GM19099 (cell line): ENCODE measurements at regions not wholly inside any gene's neighbourhood (a gene's known extent, or its start where the extent isn't known, plus 50 kb on each side); places are given as distances from the start of the nearest gene placed in this dataset.

Source experiments
- POLR2A ChIP-seq: IDR thresholded peaks from 3 replicates; pipeline ENCODE4 v1.6.1; 2011; ENCODE audit warnings: low read depth; ENCODE audit not compliant: insufficient read length; ENCODE audit errors: extremely low read depth

DNA sequence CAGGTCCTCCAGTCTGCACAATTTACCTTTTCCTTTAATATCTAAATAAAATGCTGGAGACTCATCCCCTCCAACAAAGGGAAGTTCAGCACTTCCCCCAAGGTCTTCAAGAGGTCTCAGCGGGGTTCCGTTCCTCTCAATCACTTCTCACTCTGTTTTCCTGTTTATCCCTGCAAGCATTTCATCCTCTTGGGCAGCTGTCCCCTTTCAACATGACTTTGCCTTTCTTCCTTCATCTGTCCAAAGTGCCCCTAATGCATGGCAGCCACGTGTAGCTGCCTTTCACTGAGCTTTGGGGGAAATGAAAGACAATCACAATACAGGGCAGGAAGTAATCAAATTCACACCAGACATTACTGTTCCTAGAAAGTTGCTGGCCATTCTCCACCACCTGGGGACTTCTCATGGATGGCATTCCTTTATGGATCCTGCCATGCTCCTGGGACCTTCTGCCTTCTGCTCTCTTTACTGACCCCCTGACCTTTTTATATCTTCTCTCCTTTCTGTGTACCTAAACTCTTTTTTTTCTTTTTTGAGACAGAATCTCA lies 79.7 kb upstream of the USP9X start:
- TF ChIP-seq POLR2A = no peak

DNA sequence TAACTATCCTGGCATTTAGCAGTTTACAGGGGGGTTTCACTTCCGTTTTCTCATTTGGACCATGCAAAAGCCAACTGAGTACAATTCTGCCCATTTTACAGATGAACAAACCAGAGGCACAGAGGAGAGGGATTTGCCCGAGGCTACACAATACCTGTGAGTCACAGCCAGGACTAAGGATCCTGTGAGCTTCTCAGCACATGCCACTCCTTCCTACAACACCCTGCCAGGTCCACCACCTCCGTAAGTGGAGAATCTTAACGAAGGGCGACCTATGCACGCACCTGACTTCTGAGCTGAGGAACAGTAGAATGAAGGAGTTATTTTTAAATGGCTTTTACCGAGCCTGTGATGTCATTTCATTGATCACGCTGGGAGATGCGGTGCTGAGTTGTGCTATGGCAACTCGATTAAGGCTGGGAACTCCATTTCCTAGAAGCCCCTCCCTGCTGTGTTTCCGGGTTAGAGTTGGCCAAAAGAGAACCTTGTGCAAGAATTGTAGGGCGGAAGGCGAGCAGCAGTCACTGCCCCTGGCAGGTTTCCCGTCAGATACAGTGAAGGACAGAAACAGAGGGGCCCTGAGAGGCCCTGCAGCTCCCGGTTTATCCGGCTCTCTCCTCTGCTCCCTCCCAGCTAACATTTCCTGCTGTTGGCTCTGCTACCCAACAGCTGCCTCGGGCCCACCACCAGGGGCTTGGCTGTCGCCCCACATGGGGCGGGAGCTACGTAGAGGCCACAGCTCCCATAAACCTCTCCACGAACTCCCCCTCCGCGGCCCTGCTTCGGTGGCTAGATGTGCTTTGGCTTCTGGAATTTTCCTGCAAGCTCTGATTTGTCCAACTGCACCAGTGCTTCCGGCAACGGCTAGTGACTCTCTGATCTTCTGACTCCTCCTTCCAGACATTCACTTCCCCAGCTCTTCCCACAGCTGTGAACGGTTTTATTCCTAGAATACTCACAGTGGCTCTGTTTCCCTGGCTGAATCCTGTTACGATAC lies 75.1 kb upstream of the USP9X start:
- TF ChIP-seq POLR2A = peak; percentile 35

DNA sequence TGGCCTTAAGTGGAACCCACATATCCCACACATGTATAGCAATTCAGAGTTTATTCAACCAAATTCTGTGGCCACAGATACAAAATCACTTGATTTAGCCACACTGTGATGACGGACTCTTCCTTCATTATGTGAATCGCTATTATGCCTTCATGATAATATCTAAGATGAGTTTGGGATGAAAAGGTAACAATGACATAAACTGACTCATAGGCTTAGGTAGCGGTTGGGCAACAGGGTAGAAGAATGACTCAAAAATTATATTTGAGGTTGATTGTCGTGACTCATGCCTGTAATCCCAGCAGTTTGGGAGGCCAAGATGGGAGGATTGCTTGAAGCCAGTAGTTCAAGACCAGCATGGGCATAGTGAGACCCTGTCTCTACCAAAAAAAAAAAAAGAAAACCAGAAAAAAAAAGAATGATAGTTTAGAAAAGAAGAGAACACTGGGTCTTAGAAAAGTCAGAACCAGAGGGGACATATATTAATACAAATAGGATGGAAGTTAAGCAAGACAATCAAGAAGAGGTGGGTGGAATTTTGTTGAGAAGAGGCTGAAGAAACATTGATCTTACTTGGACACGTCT lies 70.4 kb upstream of the USP9X start:
- no peak for TF ChIP-seq POLR2A

DNA sequence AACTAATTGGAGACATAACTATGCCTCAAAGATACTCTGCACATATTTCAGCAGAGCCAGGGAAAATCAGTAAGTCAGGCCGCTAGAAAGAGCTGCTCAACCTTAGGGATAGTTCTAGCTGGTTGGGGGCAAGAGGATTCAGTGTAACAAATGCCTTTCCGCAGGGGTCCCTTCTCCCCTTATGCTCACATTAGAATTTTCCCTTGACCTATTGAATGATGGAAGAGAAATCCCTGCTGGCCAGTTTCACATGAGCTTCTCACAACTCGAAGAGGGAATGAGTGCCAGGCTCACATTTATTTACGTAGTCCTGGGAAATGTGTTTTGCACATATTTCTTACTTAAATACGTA lies 66.2 kb upstream of the USP9X start:
- TF ChIP-seq POLR2A = no peak

DNA sequence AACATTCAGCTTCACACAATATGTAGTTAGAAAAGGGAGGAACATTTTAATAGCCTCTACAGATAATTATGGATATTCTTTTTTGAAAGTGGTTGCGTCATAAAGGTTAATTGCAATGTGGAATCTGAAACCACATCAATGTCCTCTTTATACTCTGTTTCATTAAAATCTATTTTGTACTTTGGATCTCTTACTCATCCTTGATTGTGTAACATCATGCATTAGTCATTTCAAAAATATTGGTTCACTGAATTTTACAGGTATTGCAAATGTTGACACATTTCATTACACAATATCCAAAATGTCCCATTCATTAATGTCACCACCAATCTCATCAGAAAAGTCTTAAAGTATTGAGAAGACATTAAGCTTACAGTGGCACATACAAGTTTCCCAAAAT lies 62.7 kb upstream of the USP9X start:
- TF ChIP-seq POLR2A = no peak

DNA sequence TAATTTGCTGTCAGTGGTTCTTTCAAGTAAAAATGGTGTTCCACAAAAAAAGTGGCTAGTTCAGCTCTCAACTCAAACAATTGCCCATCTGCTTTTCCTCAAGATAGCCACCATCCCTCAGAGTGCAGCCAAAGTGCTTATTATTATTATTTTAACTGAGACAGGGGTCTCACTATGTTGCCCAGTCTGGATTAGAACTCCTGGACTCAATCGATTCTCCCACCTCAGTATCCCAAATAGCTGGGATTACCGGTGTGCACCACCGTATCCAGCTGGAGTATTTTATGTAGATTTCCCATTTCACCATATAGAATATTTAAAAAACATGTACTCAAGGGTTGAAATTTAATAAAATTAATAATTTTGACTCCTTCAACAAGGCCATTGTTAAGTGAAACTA lies 62.1 kb upstream of the USP9X start:
- TF ChIP-seq POLR2A = no peak

DNA sequence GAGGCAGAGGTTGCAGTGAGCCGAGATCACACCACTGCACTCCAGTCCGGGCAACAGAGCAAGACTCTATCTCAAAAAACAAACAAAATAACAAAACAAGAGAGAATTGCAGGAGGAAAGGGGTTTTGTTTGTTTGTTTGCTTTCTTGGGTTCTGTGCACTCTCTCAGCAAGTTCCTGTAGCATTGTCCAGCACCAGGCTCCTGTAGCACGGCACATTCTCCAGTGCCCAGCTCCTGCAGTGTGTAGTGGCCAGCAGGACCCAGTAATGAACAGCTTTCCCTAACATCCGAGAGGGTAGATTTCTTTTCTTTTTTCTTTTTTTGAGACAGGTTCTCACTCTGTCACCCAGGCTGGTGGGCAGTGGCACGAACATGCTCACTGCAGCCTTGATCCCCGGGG lies 60.5 kb upstream of the USP9X start:
- no peak for TF ChIP-seq POLR2A

DNA sequence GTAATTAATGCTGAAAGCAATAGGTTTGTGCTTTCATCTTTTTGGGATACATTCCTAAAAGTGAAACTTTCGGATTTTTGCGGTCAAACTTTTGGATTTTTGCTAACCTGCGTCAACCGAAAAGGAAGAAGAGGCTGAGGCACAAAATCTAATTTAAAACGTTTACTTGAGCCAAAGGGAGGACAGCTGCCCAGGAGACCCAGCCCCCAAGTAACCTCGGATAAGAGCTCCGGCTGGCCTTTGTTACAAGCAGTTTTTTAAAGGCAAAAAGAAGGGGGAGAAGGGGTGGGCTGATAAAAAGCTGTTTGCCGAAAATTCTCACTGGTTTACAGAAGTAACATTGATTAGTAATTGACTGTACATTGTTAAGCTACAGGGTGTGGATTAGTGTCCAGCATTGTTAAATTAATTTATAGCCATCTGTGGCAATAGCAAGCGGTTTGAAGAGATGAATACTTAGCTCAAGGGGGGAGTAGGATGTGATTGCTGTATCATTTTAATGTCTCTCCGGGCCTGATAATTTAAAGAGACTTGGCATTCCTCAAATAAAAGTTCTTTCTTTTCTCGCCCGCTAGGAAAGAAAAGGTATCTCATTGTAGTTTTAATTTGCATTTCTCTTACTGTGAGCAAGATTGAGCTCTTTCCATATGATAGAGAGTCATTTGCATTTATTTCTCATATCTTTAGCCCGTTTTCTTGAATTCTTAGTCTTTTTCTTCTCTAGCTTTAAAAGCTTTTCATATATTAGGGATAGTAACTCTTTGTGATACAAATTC lies 59.1 kb upstream of the USP9X start:
- TF ChIP-seq POLR2A = no peak

DNA sequence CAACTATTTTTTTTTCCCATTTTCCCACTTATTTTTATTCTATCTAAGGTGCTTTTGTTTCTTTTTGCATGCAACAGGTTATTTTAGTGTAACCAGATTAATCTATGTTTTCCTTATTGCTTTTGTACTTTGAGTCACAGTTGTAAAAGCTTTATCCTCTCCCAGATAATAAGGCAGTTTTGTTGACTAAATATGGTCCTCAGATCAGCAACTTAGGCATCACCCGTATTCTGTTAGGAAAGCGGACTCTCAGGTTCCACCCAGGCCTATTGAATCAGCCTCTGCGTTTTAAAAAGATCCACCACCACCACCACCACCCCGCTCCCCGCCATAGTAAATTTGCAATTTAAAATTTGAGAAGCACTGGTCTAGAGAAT lies 58.6 kb upstream of the USP9X start:
- TF ChIP-seq POLR2A = no peak

DNA sequence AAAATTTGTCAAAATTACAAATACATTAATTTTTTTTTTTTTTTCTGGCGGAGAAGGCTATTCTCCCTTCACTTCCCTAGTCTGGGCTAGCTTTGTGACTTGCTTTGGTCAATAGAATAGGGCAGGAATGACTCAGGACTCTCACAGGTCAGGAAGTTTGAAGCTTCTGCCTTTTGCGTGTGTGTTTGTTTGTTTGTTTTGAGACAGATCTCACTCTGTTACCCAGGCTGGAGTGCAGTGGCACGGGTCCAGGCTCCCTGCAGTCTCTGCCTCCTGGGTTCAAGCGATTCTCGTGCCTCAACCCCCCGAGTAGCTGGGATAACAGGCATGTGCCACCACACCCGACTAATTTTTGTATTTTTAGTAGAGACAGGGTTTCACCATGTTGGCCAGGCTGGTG lies 55.9 kb upstream of the USP9X start:
- no peak for TF ChIP-seq POLR2A

DNA sequence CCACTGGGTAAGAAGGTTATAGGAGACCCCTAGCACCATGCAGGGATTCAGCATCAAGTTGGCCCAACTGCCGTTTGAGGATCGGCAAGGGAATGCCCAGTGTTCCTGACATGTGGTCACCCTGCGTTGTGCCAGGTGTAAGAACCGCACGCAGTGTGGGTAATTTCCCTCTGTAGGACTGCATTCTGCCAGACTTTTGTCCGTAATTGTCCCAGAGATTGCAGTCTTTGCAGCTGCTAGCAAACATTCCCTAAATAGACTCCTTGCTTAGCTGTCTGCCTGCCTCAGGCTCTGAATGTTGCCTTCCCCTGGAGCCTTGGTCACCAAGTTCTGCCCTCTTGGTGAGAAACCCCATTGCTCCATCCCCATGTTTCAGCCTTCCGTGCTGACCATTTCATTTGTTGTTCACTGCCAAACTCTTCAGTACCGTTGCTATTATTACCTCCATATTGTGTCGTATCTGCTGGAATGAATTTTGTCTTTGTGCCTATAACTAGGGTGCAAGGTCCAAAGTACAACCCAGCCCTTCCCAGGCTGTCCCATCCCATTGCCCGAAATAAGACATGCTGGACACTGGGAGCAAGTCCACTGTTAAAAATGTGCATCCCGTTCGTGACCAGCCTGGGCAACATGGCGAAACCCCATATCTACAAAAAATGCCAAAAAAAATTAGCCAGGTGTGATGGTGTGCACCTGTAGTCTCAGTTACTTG lies 53.8 kb upstream of the USP9X start:
- TF ChIP-seq POLR2A = no peak

DNA sequence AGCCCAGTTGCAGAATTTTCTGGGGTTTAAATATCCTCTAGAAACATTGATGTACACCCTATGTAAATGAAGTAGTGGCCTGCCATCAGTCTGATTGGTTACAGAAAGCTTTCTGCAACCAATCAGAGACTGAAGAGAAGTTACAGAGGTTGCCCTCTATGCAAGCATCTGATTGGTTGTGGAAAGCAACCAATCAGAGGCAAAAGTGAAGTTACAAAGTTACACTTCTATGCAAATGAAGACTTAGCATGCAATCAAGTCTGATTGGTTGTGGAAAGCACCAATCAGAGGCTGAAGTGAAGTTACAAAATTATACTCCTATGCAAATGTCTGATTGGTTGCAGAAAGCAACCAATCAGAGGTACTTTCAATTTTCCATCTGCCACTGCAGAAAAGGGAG lies 51.9 kb upstream of the USP9X start:
- no peak for TF ChIP-seq POLR2A
